ENCODE measurements at regions not wholly inside any gene's neighbourhood (a gene's known extent, or its start where the extent isn't known, plus 50 kb on each side); places are given as distances from the start of the nearest gene placed in this dataset.

DNA sequence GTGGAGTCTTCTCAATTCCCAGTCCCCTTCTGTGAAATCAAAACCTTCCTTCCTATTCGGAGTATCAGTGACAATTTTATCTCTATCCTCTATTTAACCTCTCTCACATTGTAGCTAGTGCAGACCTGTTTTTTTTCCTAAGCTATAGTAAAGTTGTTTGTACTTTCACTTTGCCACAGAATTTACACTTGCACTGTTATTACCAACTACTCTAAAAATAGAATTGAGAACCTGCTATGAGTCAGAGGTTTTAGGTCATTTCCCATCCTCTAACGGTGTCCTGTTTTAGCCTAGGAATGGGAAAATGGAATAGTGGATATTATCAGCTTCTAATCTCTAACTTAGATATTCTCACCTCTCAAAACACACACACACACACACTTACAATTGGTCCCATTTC lies 862.7 kb downstream of the NCAM2 start:
- TF ChIP-seq CTCF (IDR thresholded peaks at IDR 0.05; ENCODE audit: low read depth, low read length), result no peak
- no peak for TF ChIP-seq EZH2phosphoT487 (IDR thresholded peaks at IDR 0.05; ENCODE audit: low read depth)

All from OCI-LY3 (cell line).